Urothelium cell line (cell line): ENCODE measurements at regions not wholly inside any gene's neighbourhood (a gene's known extent, or its start where the extent isn't known, plus 50 kb on each side); places are given as distances from the start of the nearest gene placed in this dataset.

Source experiments
- DNase-seq: peaks from one replicate; pipeline ENCODE4 v3.0.0; 2011; ENCODE audit warnings: low spot score, mixed read lengths
- FAIRE-seq: peaks from 2 replicates; lab custom pipeline; 2011; peaks lifted over from hg19 to GRCh38; lab: Jason Lieb, UNC

- no peak for DNase-seq
- no peak for FAIRE-seq
Measured at GRCh38 chr5:144582066-144582465, 411.4 kb downstream of the KCTD16 start.

DNA sequence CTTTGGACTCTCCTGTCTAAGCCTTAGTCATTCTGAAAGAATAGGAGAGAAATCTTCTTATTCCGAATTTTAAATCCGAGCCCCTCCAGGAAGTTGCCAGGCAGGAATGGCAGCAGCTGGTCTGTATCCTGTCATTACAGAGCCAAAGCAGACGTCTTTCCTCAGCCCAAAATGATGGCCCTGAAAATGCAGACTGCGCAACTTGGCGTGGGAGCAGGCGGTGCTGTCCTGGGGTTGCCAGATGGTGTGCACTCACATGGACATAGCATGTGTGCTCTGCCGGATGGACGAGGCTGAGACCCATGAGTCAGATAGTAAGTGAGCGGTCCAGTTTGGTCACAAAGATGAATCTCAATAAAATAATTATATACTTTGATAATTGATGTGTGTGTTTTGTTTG is 410.4 kb downstream of the KCTD16 start:
- FAIRE-seq (peak; percentile 50), DNase-seq (no peak)

- FAIRE-seq (no peak), DNase-seq (no peak)
Measured at GRCh38 chr5:144577676-144578075, 407.0 kb downstream of the KCTD16 start.

- no peak for FAIRE-seq
- DNase-seq, result no peak
Measured at GRCh38 chr5:144575736-144576135, 405.1 kb downstream of the KCTD16 start.

DNA sequence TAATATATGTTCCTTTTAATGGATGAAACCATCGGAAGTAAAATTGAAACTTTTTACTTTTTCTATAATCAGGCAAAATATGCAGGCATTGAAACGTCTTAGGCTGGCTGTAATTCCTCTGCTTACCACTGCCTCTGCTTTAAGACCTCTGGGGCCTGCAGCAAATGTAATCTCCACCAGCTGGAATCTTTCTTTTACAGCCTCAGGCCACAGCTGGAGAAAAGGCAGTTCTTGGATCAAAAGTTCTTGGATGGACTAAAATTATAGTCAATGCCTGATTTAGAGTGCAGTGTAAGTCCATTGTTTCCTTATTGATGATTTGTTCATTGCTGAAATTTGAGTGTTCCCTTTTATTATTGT is 396.7 kb downstream of the KCTD16 start:
- no peak for DNase-seq
- no peak for FAIRE-seq

GRCh38 chr5:144566747-144567420 is 396.2 kb downstream of the KCTD16 start:
- FAIRE-seq (no peak), DNase-seq (no peak)

DNA sequence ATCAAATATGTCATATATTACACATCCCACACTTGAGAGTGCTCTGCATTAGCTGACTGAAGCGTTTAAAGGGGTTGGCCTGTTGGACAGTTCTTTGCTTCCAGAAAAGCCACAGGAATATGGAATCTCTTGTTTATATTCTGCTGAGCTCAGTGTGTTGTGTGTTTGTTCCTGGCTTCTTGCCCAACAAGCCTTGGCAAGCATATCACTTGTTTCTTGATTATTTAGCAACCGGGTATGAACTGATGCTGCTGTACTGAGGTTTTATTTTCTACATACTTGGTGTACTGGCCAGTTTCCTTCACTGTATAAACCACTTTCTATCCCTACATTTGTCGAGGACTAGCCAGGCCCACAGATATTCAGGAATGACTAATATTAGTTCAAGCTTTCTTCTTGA is 378.9 kb downstream of the KCTD16 start:
- DNase-seq (peak; percentile 5), FAIRE-seq (no peak)

- no peak for FAIRE-seq
Measured at GRCh38 chr5:144548936-144549335, 378.3 kb downstream of the KCTD16 start.

DNA sequence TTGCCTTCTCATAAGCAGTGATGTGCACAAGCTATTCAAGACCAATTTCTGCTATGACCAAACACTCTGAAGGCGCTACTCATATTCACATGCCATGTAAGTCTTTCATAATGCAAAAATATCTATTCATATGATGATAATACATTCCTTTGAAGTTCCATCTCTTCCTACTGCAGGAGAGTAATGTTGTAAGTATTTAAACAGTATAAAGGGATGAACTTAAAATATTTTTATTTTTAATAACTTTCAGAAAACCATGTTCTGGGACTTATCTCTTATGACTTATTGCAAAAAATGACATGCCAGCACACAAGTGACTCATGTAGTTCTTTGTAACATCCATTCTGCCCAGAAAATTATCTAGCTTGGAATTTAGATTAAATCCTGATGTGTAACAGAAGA is 376.4 kb downstream of the KCTD16 start:
- FAIRE-seq, result no peak
- no peak for DNase-seq

More at GRCh38 chr5:144548936-144549335, 378.3 kb downstream of the KCTD16 start:
- DNase-seq, result no peak

GRCh38 chr5:144538845-144539244 is 368.2 kb downstream of the KCTD16 start:
- FAIRE-seq (no peak), DNase-seq (no peak)
